Spleen (tissue), 11 donors: ENCODE measurements at regions not wholly inside any gene's neighbourhood (a gene's known extent, or its start where the extent isn't known, plus 50 kb on each side); places are given as distances from the start of the nearest gene placed in this dataset.

ENCODE experiments used
- DNase-seq: peaks from one replicate; pipeline ENCODE4 v3.0.0-alpha.2; 2020
- H3K27ac ChIP-seq, 8 donors: fragments of 200-600 bp; sonication (generic) in 7 of 8; 1 replicate in 4 of 8; 2 replicates in 4 of 8; pipeline versions ENCODE4 v1.5.0 to v1.8.0; 2016 to 2021; ENCODE audit warnings: inconsistent platforms in 4 of 8, mild to moderate bottlenecking in 4 of 8, moderate library complexity in 1 of 8
- H3K27me3 ChIP-seq, 7 donors: fragments of 200-600 bp; sonication (generic) in 6 of 7; replicated peaks in 1 of 7; 1 replicate in 4 of 7; 2 replicates in 3 of 7; pipeline versions ENCODE4 v1.5.0 to v1.8.0; 2016 to 2021; ENCODE audit warnings: inconsistent platforms in 3 of 7, mild to moderate bottlenecking in 1 of 7
- H3K36me3 ChIP-seq, 6 donors: fragments of 200-600 bp; sonication (generic) in 5 of 6; 1 replicate in 4 of 6; 2 replicates in 2 of 6; pipeline versions ENCODE4 v1.5.0 to v1.8.0; 2016 to 2021; ENCODE audit warnings: inconsistent platforms in 2 of 6
- H3K4me1 ChIP-seq, 6 donors: fragments of 200-600 bp; sonication (generic) in 5 of 6; 1 replicate in 3 of 6; 2 replicates in 3 of 6; pipeline versions ENCODE4 v1.5.0 to v1.8.0; 2016 to 2021; ENCODE audit warnings: inconsistent platforms in 3 of 6
- H3K4me3 ChIP-seq, 8 donors: fragments of 200-600 bp; sonication (generic) in 7 of 8; 1 replicate in 4 of 8; 2 replicates in 4 of 8; pipeline versions ENCODE4 v1.5.0 to v1.8.0; 2016 to 2021; ENCODE audit warnings: inconsistent platforms in 4 of 8, mild to moderate bottlenecking in 4 of 8, moderate library complexity in 2 of 8
- H3K9me3 ChIP-seq, 8 donors: fragments of 200-600 bp; sonication (generic) in 7 of 8; 1 replicate in 4 of 8; 2 replicates in 4 of 8; pipeline versions ENCODE4 v1.5.0 to v1.8.0; 2016 to 2021; ENCODE audit warnings: inconsistent platforms in 4 of 8
- CTCF ChIP-seq, 11 experiments: fragments of 200-600 bp in 7 of 11; fragments of 450-650 bp in 4 of 11; sonication (generic) in 4 of 11; IDR thresholded peaks in 8 of 11; conservative IDR thresholded peaks in 3 of 11; 1 replicate in 7 of 11; 2 replicates in 4 of 11; pipeline versions ENCODE4 v1.4.0 to v1.8.0; 2016 to 2021; ENCODE audit warnings: antibody characterized with exemption in 11 of 11, inconsistent platforms in 4 of 11, mild to moderate bottlenecking in 1 of 11
- POLR2A ChIP-seq, 3 donors: fragments of 450-650 bp; IDR thresholded peaks; one replicate each; pipeline ENCODE4 v1.5.1; 2017; ENCODE audit warnings: antibody characterized with exemption in 3 of 3, mild to moderate bottlenecking in 1 of 3
- POLR2AphosphoS5 ChIP-seq, 3 donors: sonication (generic); formaldehyde crosslinking; IDR thresholded peaks; one replicate each; pipeline ENCODE4 v1.5.1; 2017; ENCODE audit warnings: antibody characterized with exemption in 3 of 3
- WGBS, 5 donors: extraction: QIAGEN DNeasy Blood & Tissue Kit in 3 of 5; methylation state at CpG; one replicate each; pipeline versions ENCODE4 v1.1.5 to v1.1.7; 2013 to 2018; 5-methylcytosine and 5-hydroxymethylcytosine counted together
- intact Hi-C: fragments of 100-400 bp; cut with DNase I; formaldehyde crosslinking; loops from one replicate; pipeline ENCODE4 v1.15.0; 2023; ENCODE audit warnings: low total_unique reads
- donor health status: healthy with polysubstance abuse.
- donor health status: DM: no; HTN: no; CAD: no; lungs with moderate emphysema.
- donor health status: DM: no; HTN: no; CAD: no.
- donor health status: Bipolar disorder and iron deficiency.
- donor health status: healthy.
- donor health status: DM: no; HTN: no; CAD: no.
- donor health status: DM: yes; HTN: yes; CAD: no.

- TF ChIP-seq CTCF (IDR thresholded peaks at IDR 0.05 in 8 of 11, conservative IDR thresholded peaks at IDR 0.05 in 3 of 11) = no peak
- TF ChIP-seq POLR2AphosphoS5 (IDR thresholded peaks at IDR 0.05) = no peak
- no peak for TF ChIP-seq POLR2A (IDR thresholded peaks at IDR 0.05)
- H3K4me3 ChIP-seq = no peak overlapping the region
- no peaks in the 10 kb centered on the region for H3K4me1 ChIP-seq
- H3K36me3 ChIP-seq = no peaks in the 10 kb centered on the region
- WGBS, 5 donors = 62 to 77% (median 66%) methylated on average over 2 of the region's 2 CpGs
- H3K27ac ChIP-seq = no peak overlapping the region
- no peaks in the 10 kb centered on the region for H3K27me3 ChIP-seq
- peaks cover 0 to 20% (median 7%) of the 10 kb centered on the region in 8 donors for H3K9me3 ChIP-seq
- no peak for DNase-seq
- intact Hi-C loops = no loop called here
Measured at GRCh38 chr1:217953922-217954321, 322.8 kb downstream of the SPATA17 start.

- no peaks in the 10 kb centered on the region for H3K4me1 ChIP-seq
- intact Hi-C loops = no loop called here
- H3K27ac ChIP-seq = no peak overlapping the region
- H3K36me3 ChIP-seq = no peaks in the 10 kb centered on the region
- DNase-seq = no peak
- no peaks in the 10 kb centered on the region for H3K27me3 ChIP-seq
- no peak for TF ChIP-seq POLR2A (IDR thresholded peaks at IDR 0.05)
- no peak for TF ChIP-seq CTCF (IDR thresholded peaks at IDR 0.05 in 8 of 11, conservative IDR thresholded peaks at IDR 0.05 in 3 of 11)
- TF ChIP-seq POLR2AphosphoS5 (IDR thresholded peaks at IDR 0.05) = no peak
- no peak overlapping the region for H3K4me3 ChIP-seq
- H3K9me3 ChIP-seq = peaks cover 0 to 24% (median 7%) of the 10 kb centered on the region in 8 donors
Measured at GRCh38 chr1:217955723-217956122, 324.6 kb downstream of the SPATA17 start.

- Histone ChIP-seq H3K27me3 (no peaks in the 10 kb centered on the region), H3K4me1 (no peaks in the 10 kb centered on the region), H3K36me3 (no peaks in the 10 kb centered on the region), H3K4me3 (no peak overlapping the region), H3K27ac (no peak overlapping the region), H3K9me3 (peaks cover 0 to 25% (median 12%) of the 10 kb centered on the region in 8 donors)
- 64 to 88% (median 72%) methylated on average over 6 to 8 of the region's 8 CpGs for WGBS, 5 donors
- TF ChIP-seq CTCF (IDR thresholded peaks at IDR 0.05 in 8 of 11, conservative IDR thresholded peaks at IDR 0.05 in 3 of 11) (no peak), POLR2AphosphoS5 (IDR thresholded peaks at IDR 0.05) (no peak), POLR2A (IDR thresholded peaks at IDR 0.05) (no peak)
- intact Hi-C loops = no loop called here
- DNase-seq = no peak
Measured at GRCh38 chr1:217965156-217965786, 319.8 kb upstream of the RRP15 start.

GRCh38 chr1:217968085-217968484, 317.0 kb upstream of the RRP15 start:
- intact Hi-C loops = no loop called here
- Histone ChIP-seq H3K36me3 (no peaks in the 10 kb centered on the region), H3K4me1 (no peaks in the 10 kb centered on the region), H3K27ac (no peak overlapping the region), H3K9me3 (peaks cover 0 to 31% (median 12%) of the 10 kb centered on the region in 8 donors), H3K4me3 (no peak overlapping the region), H3K27me3 (no peaks in the 10 kb centered on the region)
- 74 to 94% (median 79%) methylated on average over 7 of the region's 7 CpGs for WGBS, 5 donors
- DNase-seq = no peak
- TF ChIP-seq POLR2A (IDR thresholded peaks at IDR 0.05) = no peak
- TF ChIP-seq CTCF (IDR thresholded peaks at IDR 0.05 in 8 of 11, conservative IDR thresholded peaks at IDR 0.05 in 3 of 11) = no peak
- no peak for TF ChIP-seq POLR2AphosphoS5 (IDR thresholded peaks at IDR 0.05)
